ENCODE measurements at regions not wholly inside any gene's neighbourhood (a gene's known extent, or its start where the extent isn't known, plus 50 kb on each side); places are given as distances from the start of the nearest gene placed in this dataset.

DNA sequence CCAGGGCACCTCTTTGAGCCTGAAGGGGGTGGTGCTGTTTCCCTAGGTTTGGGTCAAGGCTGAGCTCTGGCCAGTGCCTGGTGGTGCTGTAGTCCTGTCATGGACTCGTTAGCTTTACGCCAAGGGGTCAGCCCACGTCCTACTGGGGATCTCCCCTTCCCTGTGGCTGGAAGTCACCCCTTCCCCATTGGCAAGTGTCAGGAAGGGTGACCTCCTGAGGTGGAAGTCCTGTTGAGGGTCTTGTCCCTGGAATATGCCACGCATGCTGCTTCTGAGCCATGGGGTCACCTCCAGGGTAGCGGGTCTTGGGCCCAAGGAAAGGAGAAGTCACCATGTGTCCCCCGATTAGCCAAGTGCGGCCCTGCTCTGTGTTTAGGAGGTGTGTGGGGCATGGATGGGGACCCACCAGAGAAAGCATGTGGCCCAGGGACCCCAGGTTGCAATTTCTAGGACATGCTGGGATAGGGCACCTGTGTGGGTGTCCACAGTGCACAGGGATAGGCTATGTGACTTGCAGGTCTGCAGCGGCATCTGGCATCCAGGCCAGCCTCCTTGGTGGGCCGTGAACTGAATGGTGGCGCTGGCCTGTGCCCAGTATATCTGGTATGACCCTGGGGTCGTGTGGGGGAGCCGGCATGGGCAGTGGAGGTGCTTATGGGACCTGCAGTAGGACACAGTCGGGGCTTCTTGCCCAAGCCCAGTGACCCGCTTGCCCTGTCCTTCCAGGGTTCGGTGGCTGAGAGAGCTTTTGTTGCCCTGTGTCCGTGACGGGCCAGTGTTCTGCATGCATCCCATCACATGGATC is 226.7 kb downstream of the SNRPN start:
- H3K36me3 ChIP-seq (ENCODE audit: control insufficient read depth, insufficient read depth, low read length), result no peaks in the 10 kb centered on the region
- TF ChIP-seq RCOR1 (IDR thresholded peaks at IDR 0.05; ENCODE audit: insufficient replicate concordance, low read length) (no peak), RAD21 (IDR thresholded peaks at IDR 0.05; ENCODE audit: low read length) (no peak), CEBPB (IDR thresholded peaks at IDR 0.05; ENCODE audit: low read depth, low read length) (no peak), MAZ (IDR thresholded peaks at IDR 0.05; ENCODE audit: borderline replicate concordance, low read depth, low read length) (no peak)
- no peak overlapping the region for H2BK15ac ChIP-seq (ENCODE audit: low read depth, low read length)
- dilution Hi-C loops (cut with HindIII; ENCODE audit: low sequenced_read_pairs, unreplicated experiment) (no loop called here), in situ Hi-C loops (cut with MboI; ENCODE audit: low sequenced_read_pairs) (no loop called here), intact Hi-C loops (cut with micrococcal nuclease) (no loop called here)
- ChIA-PET CTCF (no interaction called here), POLR2A (ENCODE audit: unreplicated experiment) (no interaction called here)
- no TSS peak for BruUV-seq (replicated peaks)
- H3K4me1 ChIP-seq (ENCODE audit: control insufficient read depth, insufficient read depth, low read length), result no peaks in the 10 kb centered on the region
- H3K4me3 ChIP-seq (ENCODE audit: insufficient read depth, low read depth, low read length), result no peak overlapping the region
- no peak overlapping the region for H2BK120ac ChIP-seq (ENCODE audit: low read depth, low read length)
- H4K8ac ChIP-seq (ENCODE audit: low read depth in 2 of 2, low read length in 2 of 2), result no peak overlapping the region
- no peak overlapping the region for H2BK5ac ChIP-seq (ENCODE audit: low read depth, low read length, poor library complexity, severe bottlenecking)
- H2BK20ac ChIP-seq (ENCODE audit: low read depth, low read length), result no peak overlapping the region
- H3K23ac ChIP-seq (ENCODE audit: low read depth, low read length), result no peak overlapping the region
- H3K14ac ChIP-seq (replicated peaks; ENCODE audit: low read depth, low read length), result no peak overlapping the region
- no peak for DNase-seq
- H3K27ac ChIP-seq (ENCODE audit: insufficient read depth, low read length), result no peak overlapping the region
- no peaks in the 10 kb centered on the region for H3K27me3 ChIP-seq (ENCODE audit: control insufficient read depth, insufficient read depth, low read length)
- no peaks in the 10 kb centered on the region for H3K9me1 ChIP-seq (ENCODE audit: insufficient read depth, low read length)
- no peak overlapping the region for H3K9ac ChIP-seq (ENCODE audit: low read depth, low read length)
- H3K4me2 ChIP-seq (ENCODE audit: low read depth, low read length), result no peak overlapping the region
- H4K91ac ChIP-seq (ENCODE audit: insufficient read depth, low read depth, low read length), result no peak overlapping the region
- peaks cover 85% of the 10 kb centered on the region for H3K9me3 ChIP-seq (ENCODE audit: control insufficient read depth, insufficient read depth, low read length)
- H4K20me1 ChIP-seq (ENCODE audit: insufficient read depth, low read length), result no peaks in the 10 kb centered on the region
- no peaks in the 10 kb centered on the region for H3K79me1 ChIP-seq (ENCODE audit: low read depth in 1 of 2, low read length in 2 of 2)
- no peak overlapping the region for H2AK5ac ChIP-seq (ENCODE audit: low read depth, low read length)
- no peak overlapping the region for H2AFZ ChIP-seq (replicated peaks; ENCODE audit: low read length, poor library complexity)
- no peak for ATAC-seq (ENCODE audit: low read depth)
- 60% methylated on average over 4 of the region's 17 CpGs; no CpG with 5 or more reads in 1 of the 2 experiments for WGBS, 2 experiments (ENCODE audit: extremely low coverage in 2 of 2, insufficient read length in 1 of 2)
- no peak overlapping the region for H2AK9ac ChIP-seq (replicated peaks; ENCODE audit: low read depth, low read length, poor library complexity)
- no peak overlapping the region for H3K56ac ChIP-seq (ENCODE audit: extremely low read depth, insufficient read depth, low read length)
- H4K5ac ChIP-seq (ENCODE audit: low read depth, low read length), result no peak overlapping the region
- H3K18ac ChIP-seq (ENCODE audit: low read depth, low read length), result no peak overlapping the region
- no peak overlapping the region for H3K4ac ChIP-seq (ENCODE audit: low read depth, low read length)
